ENCODE measurements at regions not wholly inside any gene's neighbourhood (a gene's known extent, or its start where the extent isn't known, plus 50 kb on each side); places are given as distances from the start of the nearest gene placed in this dataset.

GRCh38 chr2:144225076-144225475 lies 294.8 kb downstream of the ZEB2 start:
- TF ChIP-seq CTCF (IDR thresholded peaks at IDR 0.05) (no peak), POLR2AphosphoS5 (IDR thresholded peaks at IDR 0.05) (no peak)

All from upper lobe of left lung (tissue), 4 donors.